Peyer's patch (tissue), 4 donors: ENCODE measurements at regions not wholly inside any gene's neighbourhood (a gene's known extent, or its start where the extent isn't known, plus 50 kb on each side); places are given as distances from the start of the nearest gene placed in this dataset.

Experiments used
- DNase-seq, 3 donors: peaks; one replicate each; pipeline ENCODE4 v3.0.0-alpha.2; 2017 to 2019
- H3K27ac ChIP-seq, 4 donors: fragments of 200-600 bp; sonication (generic); one replicate each; pipeline ENCODE4 v1.5.1; 2016 to 2019
- H3K27me3 ChIP-seq, 2 donors: fragments of 200-600 bp; sonication (generic); one replicate each; pipeline ENCODE4 v1.5.1; 2019
- H3K36me3 ChIP-seq, 3 donors: fragments of 200-600 bp; sonication (generic); one replicate each; pipeline ENCODE4 v1.5.1; 2016 to 2019
- H3K4me1 ChIP-seq, 4 donors: fragments of 200-600 bp; sonication (generic); one replicate each; pipeline ENCODE4 v1.5.1; 2016 to 2019
- H3K4me3 ChIP-seq, 4 donors: fragments of 200-600 bp; sonication (generic); 1 replicate in 3 of 4; 2 replicates in 1 of 4; pipeline ENCODE4 v1.5.1; 2016 to 2019; ENCODE audit warnings: mild to moderate bottlenecking in 1 of 4
- H3K9me3 ChIP-seq, 4 donors: fragments of 200-600 bp; sonication (generic); one replicate each; pipeline ENCODE4 v1.5.1; 2016 to 2019; ENCODE audit warnings: mild to moderate bottlenecking in 1 of 4
- CTCF ChIP-seq, 6 experiments: fragments of 450-650 bp in 4 of 6; fragments of 200-600 bp in 2 of 6; sonication (generic) in 1 of 6; IDR thresholded peaks; one replicate each; pipeline ENCODE4 v1.5.1; 2017 to 2019; ENCODE audit warnings: antibody characterized with exemption in 6 of 6, mild to moderate bottlenecking in 3 of 6, moderate library complexity in 1 of 6
- POLR2A ChIP-seq, 2 donors: fragments of 450-650 bp; IDR thresholded peaks; one replicate each; pipeline ENCODE4 v1.5.1; 2017; ENCODE audit warnings: antibody characterized with exemption in 2 of 2, mild to moderate bottlenecking in 2 of 2, moderate library complexity in 2 of 2

GRCh38 chr9:73906671-73907070 lies 590.5 kb upstream of the RORB start:
- Histone ChIP-seq H3K27me3 (no peaks in the 10 kb centered on the region), H3K4me1 (no peaks in the 10 kb centered on the region), H3K36me3 (no peaks in the 10 kb centered on the region), H3K4me3 (no peak overlapping the region), H3K27ac (no peak overlapping the region), H3K9me3 (no peaks in the 10 kb centered on the region)
- DNase-seq = no peak
- TF ChIP-seq CTCF (IDR thresholded peaks at IDR 0.05) = no peak

DNA sequence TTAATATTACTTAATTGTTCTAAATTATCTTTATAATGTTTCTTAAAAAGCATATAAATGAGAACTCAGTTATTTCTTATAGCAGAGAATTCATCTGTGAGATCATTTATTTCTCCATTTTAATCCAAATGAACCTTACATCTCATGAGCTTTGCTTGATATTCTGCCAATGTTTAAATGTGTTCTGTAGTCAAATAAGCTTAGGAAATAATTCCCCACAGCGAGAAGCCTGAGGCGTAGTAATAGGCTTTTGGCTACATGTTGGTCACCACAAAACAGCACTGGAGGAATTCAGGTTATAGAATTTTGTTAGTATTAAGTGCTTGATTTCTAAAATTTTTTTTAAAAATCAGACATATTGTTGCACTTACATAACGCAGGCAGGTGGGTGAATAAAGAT lies 585.3 kb upstream of the RORB start:
- Histone ChIP-seq H3K4me1 (no peaks in the 10 kb centered on the region), H3K36me3 (no peaks in the 10 kb centered on the region), H3K27ac (no peak overlapping the region), H3K4me3 (no peak overlapping the region), H3K9me3 (no peaks in the 10 kb centered on the region), H3K27me3 (no peaks in the 10 kb centered on the region)
- DNase-seq = no peak
- no peak for TF ChIP-seq CTCF (IDR thresholded peaks at IDR 0.05)
- no peak for TF ChIP-seq POLR2A (IDR thresholded peaks at IDR 0.05)

- no peak for DNase-seq
- Histone ChIP-seq H3K4me3 (no peak overlapping the region), H3K9me3 (no peaks in the 10 kb centered on the region), H3K4me1 (no peaks in the 10 kb centered on the region), H3K27me3 (no peaks in the 10 kb centered on the region), H3K27ac (no peak overlapping the region), H3K36me3 (no peaks in the 10 kb centered on the region)
- no peak for TF ChIP-seq CTCF (IDR thresholded peaks at IDR 0.05)
- no peak for TF ChIP-seq POLR2A (IDR thresholded peaks at IDR 0.05)
Measured at GRCh38 chr9:73916016-73916673, 581.0 kb upstream of the RORB start.

- H3K4me1 ChIP-seq = no peaks in the 10 kb centered on the region
- no peaks in the 10 kb centered on the region for H3K27me3 ChIP-seq
- no peak overlapping the region for H3K27ac ChIP-seq
- no peaks in the 10 kb centered on the region for H3K9me3 ChIP-seq
- no peak for DNase-seq
- no peak overlapping the region for H3K4me3 ChIP-seq
- no peak for TF ChIP-seq POLR2A (IDR thresholded peaks at IDR 0.05)
- no peak for TF ChIP-seq CTCF (IDR thresholded peaks at IDR 0.05)
- no peaks in the 10 kb centered on the region for H3K36me3 ChIP-seq
Measured at GRCh38 chr9:73919712-73920111, 577.4 kb upstream of the RORB start.

GRCh38 chr9:73923796-73924195 lies 573.3 kb upstream of the RORB start:
- no peak for DNase-seq
- H3K27me3 ChIP-seq = no peaks in the 10 kb centered on the region
- no peak for TF ChIP-seq CTCF (IDR thresholded peaks at IDR 0.05)
- no peak for TF ChIP-seq POLR2A (IDR thresholded peaks at IDR 0.05)

GRCh38 chr9:73951147-73951546 lies 546.0 kb upstream of the RORB start:
- Histone ChIP-seq H3K9me3 (no peaks in the 10 kb centered on the region), H3K4me1 (no peaks in the 10 kb centered on the region), H3K36me3 (no peaks in the 10 kb centered on the region), H3K27me3 (no peaks in the 10 kb centered on the region), H3K27ac (no peak overlapping the region), H3K4me3 (no peak overlapping the region)
- no peak for TF ChIP-seq CTCF (IDR thresholded peaks at IDR 0.05)
- no peak for TF ChIP-seq POLR2A (IDR thresholded peaks at IDR 0.05)
- DNase-seq = no peak

More at GRCh38 chr9:73923796-73924195, 573.3 kb upstream of the RORB start:
- H3K9me3 ChIP-seq = no peaks in the 10 kb centered on the region
- no peak overlapping the region for H3K4me3 ChIP-seq
- no peaks in the 10 kb centered on the region for H3K36me3 ChIP-seq
- no peaks in the 10 kb centered on the region for H3K4me1 ChIP-seq
- no peak overlapping the region for H3K27ac ChIP-seq
